NCI-H446 (cell line): ENCODE measurements at regions not wholly inside any gene's neighbourhood (a gene's known extent, or its start where the extent isn't known, plus 50 kb on each side); places are given as distances from the start of the nearest gene placed in this dataset.

Experiments
- DNase-seq, 2 experiments: peaks; one replicate each; lab custom pipeline; 2025; lab: John Stamatoyannopoulos, UW

DNA sequence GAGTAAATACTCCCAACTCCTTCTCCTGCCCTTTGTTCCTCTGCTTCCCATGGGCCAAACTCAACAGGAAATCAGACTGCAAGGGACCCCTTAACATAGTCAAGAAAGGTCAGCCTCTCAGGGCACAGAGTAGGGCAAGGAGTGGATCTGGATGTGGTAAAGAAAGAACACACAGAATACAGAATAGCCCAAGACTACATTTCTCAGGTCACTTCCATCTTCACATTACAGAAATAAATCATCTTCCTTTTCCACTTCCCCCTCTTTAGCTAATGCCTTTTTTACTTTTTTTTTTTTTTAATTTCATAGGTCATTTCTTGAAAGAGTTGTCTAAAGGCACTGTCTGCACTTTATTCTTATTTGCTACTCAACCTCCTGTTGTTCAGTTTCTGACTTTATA, 558.3 kb downstream of the TNS1 start:
- DNase-seq = no peak

DNA sequence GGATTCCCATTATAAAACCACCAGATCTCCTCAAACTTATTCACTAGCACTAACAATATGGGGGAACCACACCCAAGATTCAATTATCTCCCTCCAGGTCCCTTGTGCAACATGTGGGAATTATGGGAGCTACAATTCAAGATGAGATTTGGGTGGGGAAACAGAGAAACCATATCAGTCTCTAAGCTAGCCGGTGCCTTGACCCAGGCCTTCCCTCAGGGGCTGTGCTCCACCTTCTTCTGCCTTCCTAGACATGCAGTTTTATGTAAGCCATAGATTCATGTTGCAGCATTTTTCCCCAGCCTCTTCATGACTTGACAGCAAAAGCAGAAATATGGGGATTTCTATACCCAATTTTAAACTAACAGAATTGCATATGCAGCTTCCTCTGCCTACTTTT, 559.2 kb downstream of the TNS1 start:
- no peak for DNase-seq

- no peak for DNase-seq
These were observed 562.8 kb downstream of the TNS1 start for GRCh38 chr2:217440000-217440399.

- no peak for DNase-seq
These were observed 564.0 kb downstream of the TNS1 start for GRCh38 chr2:217438821-217439220.

- DNase-seq = no peak
These were observed 564.7 kb downstream of the TNS1 start for GRCh38 chr2:217438136-217438535.

- no peak for DNase-seq
These were observed 565.4 kb downstream of the TNS1 start for GRCh38 chr2:217437290-217437870.

GRCh38 chr2:217436386-217436785, 566.4 kb downstream of the TNS1 start:
- no peak for DNase-seq

DNA sequence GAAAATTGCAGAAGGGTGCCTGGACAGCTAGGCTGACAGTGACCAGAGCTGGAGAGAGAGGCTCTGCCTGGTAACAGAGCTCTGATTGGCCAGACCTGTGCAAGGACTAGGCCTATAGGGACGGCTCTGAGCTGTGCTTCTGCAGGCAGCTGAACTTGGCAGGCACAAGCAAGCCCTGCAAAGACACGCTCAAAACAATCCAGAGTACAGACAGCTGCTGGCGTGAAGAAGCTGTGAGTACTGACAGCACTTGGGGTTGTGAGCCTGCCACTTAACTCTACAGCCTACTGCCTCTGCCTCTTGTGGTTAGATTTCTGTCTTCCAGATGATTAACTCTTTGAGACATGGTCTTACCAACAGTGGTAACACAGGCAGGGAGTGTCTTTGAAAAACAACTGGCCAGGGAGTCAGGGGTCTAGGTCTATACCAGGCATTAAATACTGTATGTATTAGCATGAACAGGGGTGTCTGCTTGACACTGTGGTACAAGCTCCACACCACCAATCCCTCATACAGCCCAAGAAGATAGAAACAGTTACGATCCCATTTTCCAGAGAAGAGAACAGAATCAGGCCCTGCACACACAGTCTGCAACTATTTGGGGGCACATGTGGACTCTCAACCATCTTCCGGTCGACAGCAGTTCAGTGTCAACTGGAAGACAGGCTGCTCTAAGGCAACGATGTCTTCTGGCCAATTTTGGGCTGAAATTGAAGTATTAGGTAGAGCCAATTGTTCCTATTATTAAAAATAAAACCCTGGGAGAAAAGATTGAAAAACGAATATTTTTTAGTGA, 568.4 kb downstream of the TNS1 start:
- peak; percentile 65 to 93 for DNase-seq

DNA sequence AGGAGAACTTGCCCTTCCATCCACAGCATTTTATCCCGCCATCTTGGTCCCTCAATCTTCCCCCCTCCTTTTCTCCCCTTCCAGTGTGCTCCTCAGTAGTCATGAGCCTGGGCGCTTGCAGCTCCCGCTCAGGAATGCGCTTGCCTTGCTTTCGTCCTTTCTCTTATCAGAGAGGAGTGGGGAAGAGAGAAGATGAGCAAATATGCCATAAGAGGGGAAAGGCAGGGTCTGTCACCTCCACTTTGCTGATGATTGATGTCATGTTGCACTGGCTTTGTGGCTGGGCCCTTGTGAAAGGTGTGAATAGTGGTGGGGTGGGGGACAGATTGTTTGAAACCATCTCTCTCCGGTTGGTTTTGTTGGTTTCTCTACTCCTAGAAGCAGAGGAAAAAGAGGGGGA, 569.3 kb downstream of the TNS1 start:
- DNase-seq = no peak

DNA sequence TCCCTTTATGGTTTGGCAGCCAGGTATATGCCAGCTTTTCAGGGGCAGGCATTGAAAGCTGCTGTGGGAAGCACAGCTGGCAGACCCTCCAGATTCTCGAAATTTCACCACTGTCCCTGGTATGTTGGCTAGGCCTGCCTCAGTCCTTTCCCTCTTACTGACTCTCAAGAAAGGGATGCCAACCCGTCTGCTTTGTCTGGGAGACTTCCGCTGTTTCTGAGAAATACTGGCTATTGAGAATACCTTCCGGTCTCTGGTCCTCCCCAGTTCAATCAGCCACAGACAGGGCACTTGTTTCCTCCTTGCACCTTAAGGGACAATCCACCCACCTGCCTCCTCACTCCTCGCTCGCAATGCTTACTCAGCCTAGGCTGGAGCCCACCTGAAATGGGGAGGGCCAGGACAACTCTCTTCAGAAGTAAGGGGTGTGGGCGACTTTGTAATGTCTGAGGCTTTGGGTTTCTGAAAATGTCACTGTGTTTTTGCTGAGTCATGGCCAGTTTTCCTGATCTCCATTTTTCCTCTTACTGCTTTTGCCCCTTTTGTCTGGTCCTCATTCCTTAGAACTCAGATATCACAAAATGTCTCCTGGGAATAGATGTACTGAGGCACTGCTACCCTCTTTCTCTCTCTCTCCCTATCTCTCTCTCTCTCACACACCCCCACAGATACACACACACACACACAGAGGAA, 571.1 kb downstream of the TNS1 start:
- no peak for DNase-seq

DNA sequence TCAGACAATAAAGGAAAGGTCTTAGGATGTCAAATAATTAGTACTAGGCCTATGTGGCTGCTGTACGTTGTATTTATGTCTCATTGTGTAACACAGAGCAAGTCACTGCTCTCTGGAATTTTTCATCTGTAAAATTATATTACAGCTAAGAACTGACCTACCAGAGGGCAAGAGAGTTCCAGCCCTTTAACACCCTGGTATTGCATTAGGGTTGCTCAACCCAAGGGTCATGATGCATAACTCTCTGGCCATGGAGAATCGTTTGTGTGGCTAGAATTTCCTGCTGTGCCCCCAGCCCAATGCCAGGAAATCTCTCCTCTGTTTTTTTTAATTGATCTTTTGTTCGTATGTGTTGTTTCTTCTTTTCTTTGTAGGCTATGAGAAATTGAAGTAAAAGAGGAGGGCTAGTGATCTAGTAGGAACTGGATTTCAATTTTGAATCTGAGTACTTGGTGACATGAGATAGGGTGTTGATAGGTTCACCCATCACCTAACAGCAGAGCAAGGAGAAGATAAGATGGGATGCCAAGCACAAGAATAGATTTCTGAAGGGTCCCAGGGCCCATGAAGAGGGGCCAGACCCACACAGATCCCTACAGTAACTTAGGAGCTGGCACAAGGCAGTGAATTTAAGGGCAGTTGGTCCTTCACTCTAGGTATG, 571.2 kb upstream of the TNP1 start:
- no peak for DNase-seq

- no peak for DNase-seq
These were observed 570.2 kb upstream of the TNP1 start for GRCh38 chr2:217429981-217430500.

DNA sequence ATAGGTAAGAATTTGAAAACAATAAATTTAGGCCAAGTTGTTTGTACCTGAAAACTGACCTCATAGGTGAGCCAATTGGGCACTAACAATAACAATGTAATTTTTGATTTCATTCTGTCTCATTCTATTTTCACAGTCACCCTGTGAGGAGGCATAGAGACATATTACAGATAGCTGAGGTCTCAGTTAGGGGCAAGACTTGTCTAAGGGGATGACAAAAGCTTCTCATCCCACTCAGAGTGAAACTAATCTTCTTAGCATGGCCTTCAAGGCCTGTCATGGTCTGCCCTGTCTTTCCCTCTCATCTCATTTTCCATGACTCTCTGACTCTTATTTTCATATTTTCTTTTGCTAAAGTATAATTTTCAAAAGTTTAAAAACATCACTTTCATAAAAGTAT, 562.0 kb upstream of the TNP1 start:
- DNase-seq = no peak

DNA sequence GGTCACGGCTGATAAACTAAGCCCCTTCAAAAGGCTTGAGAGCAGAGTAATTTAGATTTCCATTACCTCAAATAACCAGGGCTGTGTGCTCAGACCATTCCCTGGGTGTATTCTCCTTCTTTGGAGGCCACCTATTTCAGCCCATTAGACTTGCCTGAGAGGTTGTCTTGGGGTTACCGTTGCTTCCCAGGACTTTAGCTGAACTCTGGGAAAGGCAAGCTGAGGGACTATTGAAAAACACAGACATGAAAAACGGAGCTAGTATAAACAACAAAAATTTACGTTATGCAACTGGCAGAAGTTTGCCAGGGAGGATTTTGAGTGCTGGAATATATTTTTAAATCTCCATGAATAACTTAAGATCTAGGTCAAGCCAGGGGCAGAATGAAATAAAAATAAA, 561.0 kb upstream of the TNP1 start:
- DNase-seq = no peak

DNA sequence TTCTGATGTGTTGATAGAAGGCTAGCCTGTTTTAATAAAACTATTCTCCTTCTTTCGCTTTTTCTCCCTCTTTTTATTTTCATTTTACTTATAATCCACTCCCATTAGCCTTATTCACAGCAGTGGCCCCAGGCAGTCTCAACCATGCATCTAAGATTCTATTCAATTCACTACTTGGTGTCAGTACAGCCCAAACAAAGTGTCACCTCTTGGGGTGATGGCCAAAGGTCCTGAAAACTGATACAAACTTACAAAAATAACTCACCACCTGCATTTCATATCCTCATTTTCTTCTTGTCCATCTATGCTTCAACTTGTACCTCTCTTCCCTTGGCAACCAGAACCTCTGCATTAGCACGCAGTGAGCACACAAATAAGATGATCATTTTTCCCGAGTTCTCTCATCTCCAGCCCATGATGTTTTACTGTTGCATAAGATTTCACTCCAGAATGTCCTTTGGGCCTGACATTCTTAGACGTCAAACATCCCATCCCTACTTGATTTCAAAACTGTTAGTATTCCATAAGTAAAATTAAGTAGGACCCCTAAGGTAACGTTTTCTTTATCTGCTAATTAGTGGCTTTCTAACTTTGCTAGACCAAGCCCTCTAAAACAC, 559.3 kb upstream of the TNP1 start:
- DNase-seq = no peak

- no peak for DNase-seq
These were observed 558.7 kb upstream of the TNP1 start for GRCh38 chr2:217418544-217418943.

- DNase-seq = no peak
These were observed 558.2 kb upstream of the TNP1 start for GRCh38 chr2:217418090-217418489.

DNA sequence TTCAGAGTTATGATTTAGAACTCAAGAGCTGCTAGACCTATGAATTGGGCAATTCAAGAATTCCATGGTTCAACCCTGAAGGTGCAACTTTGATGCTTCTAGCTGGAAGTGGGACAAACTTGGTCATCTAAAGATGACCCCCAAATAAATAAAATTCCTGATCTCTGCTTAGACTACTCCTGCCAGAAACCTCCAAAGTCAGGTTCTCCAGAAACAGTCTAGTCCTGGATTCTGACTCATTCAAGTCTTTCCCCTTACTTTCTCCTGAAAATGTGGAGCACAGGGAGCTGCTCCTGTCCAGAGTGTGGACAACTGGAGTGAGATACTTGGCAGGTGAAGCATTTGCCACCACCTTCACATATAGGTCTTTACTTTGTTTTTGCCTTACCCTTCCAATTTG, 557.7 kb upstream of the TNP1 start:
- DNase-seq = no peak

DNA sequence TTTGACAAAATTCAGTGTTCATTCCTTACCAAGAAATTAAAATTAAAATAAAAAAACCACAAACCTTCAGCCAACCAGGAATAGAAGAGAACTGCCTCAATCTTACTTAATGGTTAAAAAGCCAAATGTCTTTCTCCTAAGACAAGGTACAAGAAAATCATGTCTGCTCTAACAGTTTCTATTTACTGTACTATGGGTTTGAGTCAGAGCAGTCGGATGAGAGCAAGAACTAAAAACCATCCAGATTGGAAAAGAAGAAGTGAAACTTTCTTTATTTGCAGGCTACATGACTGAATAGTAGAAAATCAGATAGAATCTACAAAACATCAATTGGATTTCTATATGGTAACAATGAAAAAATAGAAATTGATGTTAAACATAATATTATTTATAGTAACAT, 555.5 kb upstream of the TNP1 start:
- DNase-seq = no peak

DNA sequence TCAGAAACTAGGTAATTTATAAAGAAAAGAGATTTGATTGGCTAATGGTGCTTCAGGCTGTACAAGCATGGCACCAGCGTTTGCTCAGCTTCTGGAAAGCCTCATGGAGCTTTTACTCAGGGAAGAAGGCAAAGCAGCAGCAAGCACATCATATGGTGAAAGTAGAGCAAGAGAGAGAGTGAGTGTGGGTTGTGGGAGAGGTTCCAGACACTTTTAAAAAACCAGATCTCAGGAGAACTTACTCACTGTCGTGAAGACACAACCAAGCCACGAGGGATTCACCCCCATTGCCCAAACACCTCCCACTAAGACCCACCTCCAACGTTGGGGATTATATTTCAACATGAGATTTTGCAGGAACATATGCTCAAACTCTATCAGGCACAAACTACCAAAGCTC, 554.6 kb upstream of the TNP1 start:
- DNase-seq = no peak

- DNase-seq = no peak
These were observed 553.3 kb upstream of the TNP1 start for GRCh38 chr2:217413193-217413592.

DNA sequence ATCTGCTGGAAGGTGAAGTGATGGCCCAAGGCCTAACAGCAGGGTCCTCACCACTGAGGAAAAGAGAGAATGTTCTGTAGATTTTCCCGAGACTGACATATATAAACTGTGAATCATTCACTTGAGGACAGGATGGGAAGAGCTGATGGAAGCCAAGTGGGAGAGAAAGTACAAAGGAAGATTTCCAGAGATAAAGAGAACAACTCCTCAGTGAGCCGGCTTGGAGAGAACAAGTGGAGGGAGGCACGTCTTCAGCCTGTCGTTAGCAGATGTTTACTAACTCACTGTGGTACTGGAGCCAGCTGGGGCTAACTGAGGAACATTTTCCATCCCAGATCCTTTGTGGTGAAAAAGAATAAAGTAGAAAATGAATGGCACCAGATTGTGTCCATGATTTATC, 552.9 kb upstream of the TNP1 start:
- peak in 1 of 2 experiments; percentile 25 for DNase-seq
